Activated CD4-positive, alpha-beta T cell treated with anti-CD3 and anti-CD28 coated beads, Interleukin-2, amount 10 ng/mL, durations not matched to agents 7 days and 5 days (primary cell): ENCODE measurements at regions not wholly inside any gene's neighbourhood (a gene's known extent, or its start where the extent isn't known, plus 50 kb on each side); places are given as distances from the start of the nearest gene placed in this dataset.

Source experiments
- CTCF ChIA-PET: fragments of 350-600 bp; sonication (Branson Sonifier 250); formaldehyde crosslinking; loops from one replicate; lab custom pipeline; 2021; ENCODE audit warnings: antibody characterized with exemption; lab: Charles Lee
- POLR2A ChIA-PET: fragments of 350-600 bp; sonication (Branson Sonifier 250); formaldehyde crosslinking; loops from one replicate; lab custom pipeline; 2021; ENCODE audit warnings: antibody characterized with exemption; lab: Charles Lee
- DNase-seq: peaks from one replicate; pipeline ENCODE4 v3.0.0-alpha.2; 2020
- H3K27ac Mint-ChIP-seq: one replicate; pipeline ENCODE4 v1.8.0; 2021; ENCODE audit warnings: mild to moderate bottlenecking, moderate library complexity, mixed read lengths
- H3K27me3 Mint-ChIP-seq: one replicate; pipeline ENCODE4 v1.8.0; 2021; ENCODE audit warnings: mixed read lengths
- H3K36me3 Mint-ChIP-seq: one replicate; pipeline ENCODE4 v1.8.0; 2021; ENCODE audit warnings: low read depth, mixed read lengths
- H3K4me1 Mint-ChIP-seq: one replicate; pipeline ENCODE4 v1.8.0; 2021; ENCODE audit warnings: mixed read lengths
- H3K4me3 Mint-ChIP-seq: one replicate; pipeline ENCODE4 v1.8.0; 2021; ENCODE audit warnings: mild to moderate bottlenecking, moderate library complexity, mixed read lengths
- H3K9me3 Mint-ChIP-seq: one replicate; pipeline ENCODE4 v1.8.0; 2021; ENCODE audit warnings: mixed read lengths

DNA sequence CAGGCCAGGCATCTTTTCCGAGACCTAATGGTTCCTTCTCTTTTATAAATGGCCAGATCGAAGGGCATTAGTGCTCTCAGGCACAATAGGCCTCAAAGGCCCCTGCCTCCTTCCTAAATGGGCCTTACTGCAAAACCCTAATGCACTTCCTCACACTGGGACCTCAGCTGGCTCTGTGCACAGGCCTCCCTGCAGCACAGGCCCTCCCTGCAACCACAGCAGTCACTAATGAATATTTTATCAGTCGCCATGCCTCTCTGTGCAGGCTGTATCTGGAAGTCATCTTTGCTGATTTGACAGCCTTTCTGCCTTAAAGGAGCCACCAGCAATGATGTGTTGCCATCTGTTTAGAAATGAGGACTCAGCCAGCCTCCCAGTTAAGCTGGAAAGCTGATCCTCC is 54.9 kb upstream of the SDK1 start:
- no peaks in the 10 kb centered on the region for H3K36me3 Mint-ChIP-seq
- CTCF ChIA-PET = interaction anchor here (0.6 kb wide), 2 partner anchors 303 to 846 kb away, joined by 3 read pairs; no protein-coding TSS in a partner anchor
- no peak for DNase-seq
- H3K4me3 Mint-ChIP-seq = no peak overlapping the region
- peaks cover 3% of the 10 kb centered on the region for H3K4me1 Mint-ChIP-seq
- H3K27ac Mint-ChIP-seq = no peak overlapping the region
- no peaks in the 10 kb centered on the region for H3K27me3 Mint-ChIP-seq
- peaks cover 5% of the 10 kb centered on the region for H3K9me3 Mint-ChIP-seq
- POLR2A ChIA-PET = no interaction called here

DNA sequence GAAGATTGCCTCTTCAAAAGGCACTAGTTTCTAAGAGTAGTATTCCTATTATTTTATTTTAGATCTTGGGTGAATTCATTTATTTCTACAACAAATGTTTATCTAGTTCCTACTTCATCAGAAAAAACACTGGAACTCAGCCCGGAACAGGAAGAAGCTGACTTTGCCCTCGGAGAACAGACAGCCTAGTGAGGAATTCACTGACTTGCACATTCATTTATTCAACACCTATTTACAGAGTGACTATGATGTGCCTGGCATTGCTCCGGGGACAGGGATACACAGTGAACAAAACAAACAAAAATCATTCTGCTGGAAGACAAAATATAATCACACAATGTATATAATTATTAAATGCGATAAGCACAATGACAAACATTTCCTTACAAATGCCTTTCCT is 54.4 kb upstream of the SDK1 start:
- Mint-ChIP-seq H3K27ac (no peak overlapping the region), H3K9me3 (peaks cover 5% of the 10 kb centered on the region), H3K36me3 (no peaks in the 10 kb centered on the region), H3K27me3 (no peaks in the 10 kb centered on the region), H3K4me3 (no peak overlapping the region), H3K4me1 (peaks cover 3% of the 10 kb centered on the region)
- CTCF ChIA-PET = no interaction called here
- POLR2A ChIA-PET = no interaction called here
- DNase-seq = no peak

DNA sequence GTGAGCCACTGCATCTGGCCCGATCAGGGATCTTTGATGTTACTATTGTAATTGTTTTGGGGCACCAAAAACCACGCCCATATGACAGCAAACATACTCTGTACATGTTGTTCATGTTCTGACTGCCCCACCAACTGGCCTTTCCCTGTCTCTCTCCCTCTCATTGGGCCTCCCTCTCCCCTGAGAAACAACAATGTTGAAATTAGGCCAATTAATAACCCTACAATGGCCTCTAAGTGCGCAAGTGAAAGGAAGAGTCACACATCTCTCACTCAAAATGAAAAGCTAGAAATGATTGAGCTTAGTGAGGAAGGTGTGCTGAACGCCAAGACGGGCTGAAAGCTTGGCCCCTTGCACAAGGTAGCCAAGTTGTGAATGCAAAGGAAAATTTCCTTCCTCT is 50.3 kb upstream of the SDK1 start:
- peaks cover 3% of the 10 kb centered on the region for H3K4me1 Mint-ChIP-seq
- H3K9me3 Mint-ChIP-seq = peaks cover 5% of the 10 kb centered on the region
- no peak overlapping the region for H3K27ac Mint-ChIP-seq
- CTCF ChIA-PET = no interaction called here
- POLR2A ChIA-PET = no interaction called here
- H3K36me3 Mint-ChIP-seq = no peaks in the 10 kb centered on the region
- peaks cover 11% of the 10 kb centered on the region for H3K27me3 Mint-ChIP-seq
- DNase-seq = no peak
- H3K4me3 Mint-ChIP-seq = no peak overlapping the region
